ENCODE measurements at regions not wholly inside any gene's neighbourhood (a gene's known extent, or its start where the extent isn't known, plus 50 kb on each side); places are given as distances from the start of the nearest gene placed in this dataset.

DNA sequence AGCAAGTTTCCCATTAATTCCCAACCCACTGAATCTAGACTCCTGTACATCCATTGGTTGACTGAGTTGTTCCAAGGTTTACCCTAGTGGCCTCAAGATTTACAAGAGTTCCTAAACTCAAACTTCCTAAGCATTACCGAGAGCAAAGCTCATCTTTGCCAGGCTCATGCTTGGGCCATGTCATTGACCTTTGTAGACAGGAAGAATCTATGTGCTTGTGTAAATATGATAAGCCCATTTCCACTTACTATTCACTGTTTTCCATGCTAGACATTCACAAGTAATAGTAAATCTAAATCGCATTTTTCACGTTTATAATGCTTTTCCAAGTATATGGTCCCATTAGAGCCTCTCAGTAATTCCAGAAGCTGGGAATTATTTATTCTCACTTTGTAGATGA, 534.5 kb upstream of the CLINT1 start:
- Histone ChIP-seq H2AFZ (ENCODE audit: low read length) (no peak overlapping the region), H3K9me3 (replicated peaks; ENCODE audit: insufficient read depth, low read length) (no peaks in the 10 kb centered on the region), H3K4me1 (ENCODE audit: low read length) (peaks cover 10% of the 10 kb centered on the region), H3K79me2 (ENCODE audit: low read length) (no peaks in the 10 kb centered on the region), H3K4me2 (ENCODE audit: low read depth, low read length) (no peak overlapping the region), H3K9ac (ENCODE audit: low read length) (no peak overlapping the region), H3K9me2 (replicated peaks; ENCODE audit: insufficient read depth, low read length) (no peaks in the 10 kb centered on the region), H3K27me3 (replicated peaks; ENCODE audit: insufficient read depth, low read length) (no peaks in the 10 kb centered on the region), H4K20me1 (ENCODE audit: insufficient read depth, low read length) (no peaks in the 10 kb centered on the region), H3K36me3 (replicated peaks; ENCODE audit: insufficient read depth, low read length) (no peaks in the 10 kb centered on the region), H3F3A (ENCODE audit: insufficient read depth, low read length) (peaks cover 5% of the 10 kb centered on the region), H3K27ac (ENCODE audit: low read length) (no peak overlapping the region), H3K4me3 (ENCODE audit: low read length) (no peak overlapping the region)
- TF ChIP-seq EZH2 (optimal IDR thresholded peaks at IDR 0.05; ENCODE audit: low read depth, low read length) (no peak), EZH2phosphoT487 (IDR thresholded peaks at IDR 0.05; ENCODE audit: low read length) (no peak)
- TF ChIP-seq, protein P1, sequence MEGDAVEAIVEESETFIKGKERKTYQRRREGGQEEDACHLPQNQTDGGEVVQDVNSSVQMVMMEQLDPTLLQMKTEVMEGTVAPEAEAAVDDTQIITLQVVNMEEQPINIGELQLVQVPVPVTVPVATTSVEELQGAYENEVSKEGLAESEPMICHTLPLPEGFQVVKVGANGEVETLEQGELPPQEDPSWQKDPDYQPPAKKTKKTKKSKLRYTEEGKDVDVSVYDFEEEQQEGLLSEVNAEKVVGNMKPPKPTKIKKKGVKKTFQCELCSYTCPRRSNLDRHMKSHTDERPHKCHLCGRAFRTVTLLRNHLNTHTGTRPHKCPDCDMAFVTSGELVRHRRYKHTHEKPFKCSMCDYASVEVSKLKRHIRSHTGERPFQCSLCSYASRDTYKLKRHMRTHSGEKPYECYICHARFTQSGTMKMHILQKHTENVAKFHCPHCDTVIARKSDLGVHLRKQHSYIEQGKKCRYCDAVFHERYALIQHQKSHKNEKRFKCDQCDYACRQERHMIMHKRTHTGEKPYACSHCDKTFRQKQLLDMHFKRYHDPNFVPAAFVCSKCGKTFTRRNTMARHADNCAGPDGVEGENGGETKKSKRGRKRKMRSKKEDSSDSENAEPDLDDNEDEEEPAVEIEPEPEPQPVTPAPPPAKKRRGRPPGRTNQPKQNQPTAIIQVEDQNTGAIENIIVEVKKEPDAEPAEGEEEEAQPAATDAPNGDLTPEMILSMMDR (IDR thresholded peaks at IDR 0.05; ENCODE audit: low read length), result no peak
- no peak for DNase-seq

- TF ChIP-seq EZH2phosphoT487 (IDR thresholded peaks at IDR 0.05; ENCODE audit: low read length) (no peak), EZH2 (optimal IDR thresholded peaks at IDR 0.05; ENCODE audit: low read depth, low read length) (no peak)
- TF ChIP-seq, protein P1 (IDR thresholded peaks at IDR 0.05; ENCODE audit: low read length), result no peak
- Histone ChIP-seq H3K27ac (ENCODE audit: low read length) (no peak overlapping the region), H4K20me1 (ENCODE audit: insufficient read depth, low read length) (no peaks in the 10 kb centered on the region), H3K4me2 (ENCODE audit: low read depth, low read length) (no peak overlapping the region), H3K79me2 (ENCODE audit: low read length) (no peaks in the 10 kb centered on the region), H3K9me2 (replicated peaks; ENCODE audit: insufficient read depth, low read length) (no peaks in the 10 kb centered on the region), H3K9ac (ENCODE audit: low read length) (no peak overlapping the region), H3F3A (ENCODE audit: insufficient read depth, low read length) (no peaks in the 10 kb centered on the region), H3K27me3 (replicated peaks; ENCODE audit: insufficient read depth, low read length) (no peaks in the 10 kb centered on the region), H3K4me1 (ENCODE audit: low read length) (peaks cover 3% of the 10 kb centered on the region), H3K9me3 (replicated peaks; ENCODE audit: insufficient read depth, low read length) (no peaks in the 10 kb centered on the region), H2AFZ (ENCODE audit: low read length) (no peak overlapping the region), H3K36me3 (replicated peaks; ENCODE audit: insufficient read depth, low read length) (no peaks in the 10 kb centered on the region), H3K4me3 (ENCODE audit: low read length) (no peak overlapping the region)
- DNase-seq, result no peak
These were observed 533.8 kb upstream of the CLINT1 start for GRCh38 chr5:158392753-158393152.

DNA sequence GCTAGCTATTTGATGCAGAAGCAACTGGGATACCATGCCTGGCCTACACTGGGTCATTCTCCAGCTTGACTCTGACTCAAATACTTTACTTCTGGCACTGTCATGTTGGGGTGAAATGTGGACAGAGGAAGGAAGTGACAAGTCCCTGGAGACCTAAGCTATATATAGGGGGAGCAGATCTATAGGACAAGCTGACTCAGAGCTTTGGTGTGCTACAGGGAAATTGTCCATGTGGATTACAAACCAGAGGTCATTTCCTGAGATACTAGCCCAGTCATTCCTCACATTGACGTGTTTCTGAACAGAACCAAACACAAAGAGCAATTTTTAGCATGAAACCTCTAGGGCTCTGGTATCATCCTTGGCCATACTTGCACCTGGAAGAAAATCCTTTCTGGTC, 531.6 kb upstream of the CLINT1 start:
- no peak overlapping the region for H2AFZ ChIP-seq (ENCODE audit: low read length)
- no peaks in the 10 kb centered on the region for H3K9me3 ChIP-seq (replicated peaks; ENCODE audit: insufficient read depth, low read length)
- no peaks in the 10 kb centered on the region for H3K27me3 ChIP-seq (replicated peaks; ENCODE audit: insufficient read depth, low read length)
- no peak overlapping the region for H3K4me2 ChIP-seq (ENCODE audit: low read depth, low read length)
- H3K4me3 ChIP-seq (ENCODE audit: low read length), result no peak overlapping the region
- no peak for DNase-seq
- no peaks in the 10 kb centered on the region for H3K36me3 ChIP-seq (replicated peaks; ENCODE audit: insufficient read depth, low read length)
- no peaks in the 10 kb centered on the region for H4K20me1 ChIP-seq (ENCODE audit: insufficient read depth, low read length)
- H3K79me2 ChIP-seq (ENCODE audit: low read length), result no peaks in the 10 kb centered on the region
- H3F3A ChIP-seq (ENCODE audit: insufficient read depth, low read length), result no peaks in the 10 kb centered on the region
- H3K27ac ChIP-seq (ENCODE audit: low read length), result no peak overlapping the region
- TF ChIP-seq EZH2 (optimal IDR thresholded peaks at IDR 0.05; ENCODE audit: low read depth, low read length), result no peak
- TF ChIP-seq, protein P1 (IDR thresholded peaks at IDR 0.05; ENCODE audit: low read length), result no peak
- no peak for TF ChIP-seq EZH2phosphoT487 (IDR thresholded peaks at IDR 0.05; ENCODE audit: low read length)
- no peaks in the 10 kb centered on the region for H3K4me1 ChIP-seq (ENCODE audit: low read length)
- no peaks in the 10 kb centered on the region for H3K9me2 ChIP-seq (replicated peaks; ENCODE audit: insufficient read depth, low read length)
- no peak overlapping the region for H3K9ac ChIP-seq (ENCODE audit: low read length)

All from MM.1S (cell line).